ENCODE measurements at regions not wholly inside any gene's neighbourhood (a gene's known extent, or its start where the extent isn't known, plus 50 kb on each side); places are given as distances from the start of the nearest gene placed in this dataset.

GRCh38 chr3:171949554-171949953 is 89.8 kb upstream of the FNDC3B start:
- no peaks in the 10 kb centered on the region for H3K4me1 Mint-ChIP-seq
- no peak for DNase-seq
- no peak overlapping the region for H3K27ac Mint-ChIP-seq
- CTCF ChIA-PET: interaction anchor here (1.1 kb wide), 1 partner anchor 383 kb away, joined by 3 read pairs; no protein-coding TSS in a partner anchor
- no peaks in the 10 kb centered on the region for H3K36me3 Mint-ChIP-seq
- H3K9me3 Mint-ChIP-seq: no peaks in the 10 kb centered on the region
- no peak overlapping the region for H3K4me3 Mint-ChIP-seq
- peaks cover 8% of the 10 kb centered on the region for H3K27me3 Mint-ChIP-seq

GRCh38 chr3:171950373-171950772 is 89.0 kb upstream of the FNDC3B start:
- no peaks in the 10 kb centered on the region for H3K9me3 Mint-ChIP-seq
- DNase-seq: no peak
- CTCF ChIA-PET: interaction anchor here (1.1 kb wide), 1 partner anchor 382 kb away, joined by 3 read pairs; no protein-coding TSS in a partner anchor
- no peak overlapping the region for H3K27ac Mint-ChIP-seq
- H3K27me3 Mint-ChIP-seq: peaks cover 8% of the 10 kb centered on the region
- no peak overlapping the region for H3K4me3 Mint-ChIP-seq
- H3K4me1 Mint-ChIP-seq: no peaks in the 10 kb centered on the region
- no peaks in the 10 kb centered on the region for H3K36me3 Mint-ChIP-seq

GRCh38 chr3:171951597-171951996 is 87.8 kb upstream of the FNDC3B start:
- DNase-seq: no peak
- Mint-ChIP-seq H3K4me1 (no peaks in the 10 kb centered on the region), H3K36me3 (no peaks in the 10 kb centered on the region), H3K4me3 (no peak overlapping the region), H3K9me3 (no peaks in the 10 kb centered on the region), H3K27me3 (peaks cover 14% of the 10 kb centered on the region), H3K27ac (no peak overlapping the region)
- CTCF ChIA-PET: no interaction called here

DNA sequence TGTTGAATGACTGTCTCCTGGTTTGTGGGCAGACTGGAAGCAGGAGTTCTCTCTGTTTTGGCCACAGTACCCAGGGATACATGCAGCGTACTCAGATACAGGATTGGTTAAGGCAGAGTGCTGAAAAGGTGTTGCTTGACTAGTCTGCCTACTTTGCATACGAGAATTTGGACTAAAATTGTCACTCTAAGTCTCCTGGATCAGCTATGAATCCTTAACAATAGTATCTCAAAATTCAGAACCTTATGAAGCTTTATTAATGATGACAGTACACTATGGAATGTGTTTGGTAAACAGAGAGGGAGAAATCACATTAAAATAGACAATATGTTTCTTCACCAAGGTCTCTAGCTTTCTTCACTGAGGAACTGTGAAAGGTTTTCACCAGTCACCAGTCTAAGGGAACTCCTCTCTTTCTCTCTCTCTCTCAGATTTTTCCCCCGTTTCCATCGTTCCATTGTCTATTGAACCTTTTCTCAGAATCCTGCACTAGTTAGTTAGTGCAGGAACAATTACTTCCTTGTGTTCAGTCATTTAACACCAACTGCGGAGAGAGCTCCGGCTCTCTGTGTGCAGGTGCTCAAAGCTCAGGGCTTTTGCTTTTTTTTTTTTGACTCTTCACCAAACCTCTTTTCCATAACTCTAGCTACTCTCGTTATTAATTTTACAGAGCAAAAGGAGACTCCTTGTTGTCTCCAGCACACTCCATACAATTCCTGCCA is 85.9 kb upstream of the FNDC3B start:
- Mint-ChIP-seq H3K4me3 (no peak overlapping the region), H3K27ac (no peak overlapping the region), H3K36me3 (no peaks in the 10 kb centered on the region), H3K27me3 (peaks cover 14% of the 10 kb centered on the region), H3K4me1 (no peaks in the 10 kb centered on the region), H3K9me3 (no peaks in the 10 kb centered on the region)
- no peak for DNase-seq
- CTCF ChIA-PET: no interaction called here

- CTCF ChIA-PET: no interaction called here
- Mint-ChIP-seq H3K4me1 (no peaks in the 10 kb centered on the region), H3K4me3 (no peak overlapping the region), H3K36me3 (no peaks in the 10 kb centered on the region), H3K27ac (no peak overlapping the region), H3K9me3 (no peaks in the 10 kb centered on the region), H3K27me3 (peaks cover 14% of the 10 kb centered on the region)
- no peak for DNase-seq
These were observed 84.5 kb upstream of the FNDC3B start for GRCh38 chr3:171954690-171955383.

- CTCF ChIA-PET: no interaction called here
- Mint-ChIP-seq H3K27ac (no peak overlapping the region), H3K36me3 (no peaks in the 10 kb centered on the region), H3K27me3 (peaks cover 16% of the 10 kb centered on the region), H3K4me3 (no peak overlapping the region), H3K4me1 (peaks cover 1% of the 10 kb centered on the region), H3K9me3 (no peaks in the 10 kb centered on the region)
- DNase-seq: no peak
These were observed 83.8 kb upstream of the FNDC3B start for GRCh38 chr3:171955598-171955997.

GRCh38 chr3:171956181-171956683 is 83.1 kb upstream of the FNDC3B start:
- Mint-ChIP-seq H3K36me3 (no peaks in the 10 kb centered on the region), H3K4me1 (peaks cover 6% of the 10 kb centered on the region), H3K27me3 (peaks cover 20% of the 10 kb centered on the region), H3K9me3 (no peaks in the 10 kb centered on the region), H3K4me3 (no peak overlapping the region), H3K27ac (no peak overlapping the region)
- CTCF ChIA-PET: interaction anchor here (0.6 kb wide), 1 partner anchor 251 kb away, joined by 3 read pairs; no protein-coding TSS in a partner anchor
- no peak for DNase-seq

DNA sequence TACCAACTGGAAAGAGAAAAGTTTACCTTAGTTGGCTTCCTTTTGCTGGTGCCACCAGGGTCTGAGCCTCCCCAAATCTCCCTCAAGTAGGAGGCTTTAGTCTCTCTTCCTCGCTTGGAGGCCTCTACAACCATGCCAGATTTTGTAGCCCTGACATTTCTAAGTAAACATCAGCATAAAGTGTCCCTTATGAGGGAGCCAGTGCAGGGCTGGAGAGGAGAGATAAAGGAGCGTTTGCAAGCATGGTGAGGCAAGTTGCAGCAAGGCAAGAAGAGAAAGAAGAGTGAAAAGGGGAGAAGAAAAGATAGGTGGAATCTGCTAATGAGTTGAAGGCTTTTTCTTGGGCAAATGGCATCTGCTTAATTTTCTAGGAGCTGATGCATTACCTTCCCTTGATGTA is 82.7 kb upstream of the FNDC3B start:
- H3K36me3 Mint-ChIP-seq: no peaks in the 10 kb centered on the region
- peaks cover 16% of the 10 kb centered on the region for H3K27me3 Mint-ChIP-seq
- DNase-seq: no peak

GRCh38 chr3:171959532-171960089 is 79.8 kb upstream of the FNDC3B start:
- CTCF ChIA-PET: no interaction called here
- Mint-ChIP-seq H3K27me3 (peaks cover 12% of the 10 kb centered on the region), H3K36me3 (no peaks in the 10 kb centered on the region), H3K27ac (no peak overlapping the region), H3K9me3 (no peaks in the 10 kb centered on the region), H3K4me1 (peaks cover 6% of the 10 kb centered on the region), H3K4me3 (no peak overlapping the region)
- DNase-seq: no peak

More for the DNA sequence above, 82.7 kb upstream of the FNDC3B start:
- Mint-ChIP-seq H3K9me3 (no peaks in the 10 kb centered on the region), H3K4me3 (no peak overlapping the region), H3K4me1 (peaks cover 6% of the 10 kb centered on the region), H3K27ac (no peak overlapping the region)
- CTCF ChIA-PET: interaction anchor here (0.6 to 1.6 kb wide), 2 partner anchors 252 to 505 kb away, joined by 3 read pairs; no protein-coding TSS in a partner anchor

DNA sequence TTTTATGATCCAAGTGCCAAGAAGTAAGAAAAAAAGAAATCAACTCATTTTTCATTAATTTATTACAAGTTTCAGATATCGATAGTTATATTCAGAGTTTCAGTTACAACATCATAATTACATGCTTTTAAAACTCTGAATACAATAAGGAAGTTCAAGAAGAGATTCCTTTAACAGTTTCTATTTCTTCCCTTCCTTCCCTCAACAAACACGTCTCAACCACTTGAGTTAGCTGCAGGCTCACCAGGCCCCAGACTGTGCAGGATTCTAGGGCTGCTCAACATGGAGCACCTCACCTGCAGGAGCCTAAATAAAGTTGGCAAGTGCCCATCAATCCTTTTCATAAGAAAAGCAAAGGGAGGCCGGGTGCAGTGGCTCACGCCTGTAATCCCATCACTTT is 79.2 kb upstream of the FNDC3B start:
- H3K27ac Mint-ChIP-seq: no peak overlapping the region
- no peak overlapping the region for H3K4me3 Mint-ChIP-seq
- CTCF ChIA-PET: no interaction called here
- H3K36me3 Mint-ChIP-seq: no peaks in the 10 kb centered on the region
- H3K4me1 Mint-ChIP-seq: peaks cover 6% of the 10 kb centered on the region
- peaks cover 12% of the 10 kb centered on the region for H3K27me3 Mint-ChIP-seq
- no peak for DNase-seq
- no peaks in the 10 kb centered on the region for H3K9me3 Mint-ChIP-seq

GRCh38 chr3:171962137-171962720 is 77.1 kb upstream of the FNDC3B start:
- no peak overlapping the region for H3K27ac Mint-ChIP-seq
- H3K9me3 Mint-ChIP-seq: no peaks in the 10 kb centered on the region
- CTCF ChIA-PET: no interaction called here
- H3K36me3 Mint-ChIP-seq: no peaks in the 10 kb centered on the region
- DNase-seq: no peak
- H3K4me3 Mint-ChIP-seq: no peak overlapping the region
- H3K27me3 Mint-ChIP-seq: peaks cover 6% of the 10 kb centered on the region
- H3K4me1 Mint-ChIP-seq: peaks cover 6% of the 10 kb centered on the region

DNA sequence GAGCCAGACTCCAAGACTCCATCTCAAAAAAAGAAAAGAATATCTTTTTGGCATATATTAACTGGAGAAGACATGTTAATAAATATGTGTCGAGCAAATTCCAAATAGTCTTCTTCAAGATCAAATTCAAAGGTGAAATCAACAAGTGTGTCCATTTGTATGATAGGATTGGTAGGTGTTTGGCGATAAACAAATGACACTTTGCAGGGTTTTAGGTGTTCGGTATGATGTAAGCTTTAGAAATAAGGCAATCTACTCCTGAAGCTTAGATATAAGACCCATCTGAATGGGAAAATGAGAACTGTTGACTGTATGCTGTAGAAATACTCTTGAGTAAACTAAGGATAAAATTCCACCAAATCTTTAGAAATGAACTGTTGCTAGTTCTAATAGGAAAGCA is 75.8 kb upstream of the FNDC3B start:
- CTCF ChIA-PET: no interaction called here
- Mint-ChIP-seq H3K4me3 (no peak overlapping the region), H3K4me1 (peaks cover 6% of the 10 kb centered on the region), H3K9me3 (no peaks in the 10 kb centered on the region), H3K27ac (no peak overlapping the region), H3K36me3 (no peaks in the 10 kb centered on the region), H3K27me3 (peaks cover 6% of the 10 kb centered on the region)
- DNase-seq: no peak

DNA sequence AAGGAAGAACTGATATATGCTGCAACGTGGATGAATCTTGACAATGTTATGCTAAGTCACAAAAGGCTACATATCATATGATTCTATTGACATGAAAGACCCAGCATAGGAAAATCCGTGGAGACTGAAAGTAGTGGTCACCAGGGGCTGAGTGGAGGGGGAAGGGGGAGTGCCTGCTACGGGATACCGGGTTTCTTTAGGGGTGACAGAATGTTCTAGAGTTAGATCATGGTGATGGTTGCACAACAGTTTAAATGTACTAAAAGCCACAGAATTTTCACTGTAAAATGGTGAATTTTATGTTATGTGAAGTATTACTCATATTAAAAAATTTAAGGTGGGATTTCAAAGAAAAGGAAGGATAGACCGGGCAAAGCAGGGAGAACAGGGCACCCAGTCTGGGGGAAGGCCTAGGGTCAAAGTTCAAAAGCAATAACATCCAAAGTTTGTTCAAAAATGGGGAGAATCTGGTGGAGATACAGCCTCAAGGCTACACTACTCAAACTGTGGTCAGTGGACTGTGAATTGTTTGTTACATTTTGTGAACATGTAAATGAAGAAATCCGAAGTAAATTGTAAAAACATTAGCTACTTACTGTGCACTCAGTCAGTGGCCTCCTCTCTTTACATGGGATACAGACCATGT is 74.2 kb upstream of the FNDC3B start:
- peaks cover 6% of the 10 kb centered on the region for H3K27me3 Mint-ChIP-seq
- CTCF ChIA-PET: no interaction called here
- no peak for DNase-seq
- no peaks in the 10 kb centered on the region for H3K36me3 Mint-ChIP-seq
- no peak overlapping the region for H3K27ac Mint-ChIP-seq
- H3K4me3 Mint-ChIP-seq: no peak overlapping the region
- H3K4me1 Mint-ChIP-seq: peaks cover 6% of the 10 kb centered on the region
- H3K9me3 Mint-ChIP-seq: no peaks in the 10 kb centered on the region

DNA sequence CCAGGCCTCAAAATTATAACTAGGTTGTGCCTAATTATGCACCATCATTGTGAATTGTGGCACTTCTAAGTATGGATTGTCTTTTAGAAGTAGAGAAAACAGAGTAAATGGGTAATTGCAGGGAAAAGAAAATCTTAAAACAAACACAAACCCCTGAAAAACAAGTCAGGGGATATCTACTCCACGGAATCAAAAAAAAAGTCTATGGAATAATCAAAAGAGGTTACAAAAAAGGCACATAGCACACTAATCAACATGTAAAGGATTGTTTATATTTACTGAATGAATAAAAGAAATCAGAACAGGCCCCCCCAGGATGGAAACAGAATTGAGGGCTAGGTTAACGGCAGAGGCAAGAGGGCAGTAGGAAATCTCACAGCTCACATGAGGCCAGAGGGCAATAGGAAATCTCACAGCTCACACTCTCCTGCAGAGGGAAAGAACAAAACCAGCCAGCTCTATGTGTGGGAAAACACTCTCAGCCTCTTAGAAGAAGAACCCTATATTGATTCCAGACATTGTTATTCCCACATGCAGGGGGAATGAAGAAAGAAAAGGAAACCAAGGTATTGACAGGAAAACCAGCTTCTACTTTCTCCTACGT is 72.7 kb upstream of the FNDC3B start:
- no peak overlapping the region for H3K4me3 Mint-ChIP-seq
- H3K36me3 Mint-ChIP-seq: no peaks in the 10 kb centered on the region
- no peaks in the 10 kb centered on the region for H3K27me3 Mint-ChIP-seq
- no peaks in the 10 kb centered on the region for H3K4me1 Mint-ChIP-seq
- H3K9me3 Mint-ChIP-seq: no peaks in the 10 kb centered on the region
- H3K27ac Mint-ChIP-seq: no peak overlapping the region
- CTCF ChIA-PET: interaction anchor here (0.8 kb wide), 1 partner anchor 692 kb away, joined by 3 read pairs; no protein-coding TSS in a partner anchor
- no peak for DNase-seq
